Astrocyte (in vitro differentiated cells and primary cell): ENCODE measurements at regions not wholly inside any gene's neighbourhood (a gene's known extent, or its start where the extent isn't known, plus 50 kb on each side); places are given as distances from the start of the nearest gene placed in this dataset.

Source experiments
- EZH2 ChIP-seq: IDR thresholded peaks from 2 replicates; pipeline ENCODE4 v1.6.1; 2012; ENCODE audit warnings: mild to moderate bottlenecking, low read length, inconsistent platforms; ENCODE audit not compliant: insufficient read depth
- TF ChIP-seq, protein P1 (sequence below): IDR thresholded peaks from 2 replicates; pipeline ENCODE4 v1.5.1; 2011; ENCODE audit warnings: low read depth, mild to moderate bottlenecking, inconsistent platforms, low read length, moderate library complexity; ENCODE audit not compliant: insufficient read depth

DNA sequence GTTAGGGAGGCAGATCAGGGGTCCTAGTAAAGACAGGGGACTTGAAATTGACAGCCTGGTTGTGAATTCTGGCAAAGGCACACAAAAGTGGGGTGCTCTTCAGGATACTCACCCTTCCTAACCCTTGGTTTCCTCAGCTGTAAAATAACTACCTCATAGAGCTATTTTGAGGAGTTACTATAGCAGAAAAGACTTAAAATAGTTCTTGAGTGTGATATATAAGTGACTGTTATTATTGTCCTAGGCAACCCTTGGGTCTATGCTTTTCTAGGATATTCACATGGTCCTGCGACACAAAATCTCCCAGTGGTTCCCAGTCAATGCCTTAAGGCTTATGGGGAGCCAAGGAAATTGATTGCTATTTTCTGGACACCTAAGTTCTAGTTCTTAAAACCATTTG, 98.1 kb upstream of the NAMPT start:
- TF ChIP-seq, protein P1, sequence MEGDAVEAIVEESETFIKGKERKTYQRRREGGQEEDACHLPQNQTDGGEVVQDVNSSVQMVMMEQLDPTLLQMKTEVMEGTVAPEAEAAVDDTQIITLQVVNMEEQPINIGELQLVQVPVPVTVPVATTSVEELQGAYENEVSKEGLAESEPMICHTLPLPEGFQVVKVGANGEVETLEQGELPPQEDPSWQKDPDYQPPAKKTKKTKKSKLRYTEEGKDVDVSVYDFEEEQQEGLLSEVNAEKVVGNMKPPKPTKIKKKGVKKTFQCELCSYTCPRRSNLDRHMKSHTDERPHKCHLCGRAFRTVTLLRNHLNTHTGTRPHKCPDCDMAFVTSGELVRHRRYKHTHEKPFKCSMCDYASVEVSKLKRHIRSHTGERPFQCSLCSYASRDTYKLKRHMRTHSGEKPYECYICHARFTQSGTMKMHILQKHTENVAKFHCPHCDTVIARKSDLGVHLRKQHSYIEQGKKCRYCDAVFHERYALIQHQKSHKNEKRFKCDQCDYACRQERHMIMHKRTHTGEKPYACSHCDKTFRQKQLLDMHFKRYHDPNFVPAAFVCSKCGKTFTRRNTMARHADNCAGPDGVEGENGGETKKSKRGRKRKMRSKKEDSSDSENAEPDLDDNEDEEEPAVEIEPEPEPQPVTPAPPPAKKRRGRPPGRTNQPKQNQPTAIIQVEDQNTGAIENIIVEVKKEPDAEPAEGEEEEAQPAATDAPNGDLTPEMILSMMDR = no peak
- TF ChIP-seq EZH2 = no peak
